Hepatic stellate cell (primary cell): ENCODE measurements at regions not wholly inside any gene's neighbourhood (a gene's known extent, or its start where the extent isn't known, plus 50 kb on each side); places are given as distances from the start of the nearest gene placed in this dataset.
A peak's percentile ranks its signal among the peaks of the same experiment; 100 is the strongest.
"Not testable (repeated sequence)": the region's sequence is repeated elsewhere in the genome, so short reads cannot be mapped to it uniquely, and the experiment has no call there.

ENCODE experiments used
- DNase-seq: peaks from one replicate; pipeline ENCODE4 v3.0.0; 2011; ENCODE audit warnings: low spot score

DNA sequence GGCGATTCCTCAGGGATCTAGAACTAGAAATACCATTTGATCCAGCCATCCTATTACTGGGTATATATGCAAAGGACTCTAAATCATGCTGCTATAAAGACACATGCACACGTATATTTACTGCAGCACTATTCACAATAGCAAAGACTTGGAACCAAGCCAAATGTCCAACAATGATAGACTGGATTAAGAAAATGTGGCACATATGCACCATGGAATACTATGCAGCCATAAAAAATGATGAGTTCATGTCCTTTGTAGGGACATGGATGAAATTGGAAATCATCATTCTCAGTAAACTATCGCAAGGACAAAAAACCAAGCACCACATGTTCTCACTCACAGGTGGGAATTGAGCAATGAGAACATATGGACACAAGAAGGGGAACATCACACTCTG is 93.1 kb upstream of the NT5E start:
- DNase-seq = not testable (repeated sequence)

GRCh38 chr6:85355816-85356215 is 94.1 kb upstream of the NT5E start:
- DNase-seq = no peak

- peak; percentile 22 for DNase-seq
These were observed 94.9 kb upstream of the NT5E start for GRCh38 chr6:85354761-85355618.

- DNase-seq = no peak
These were observed 96.9 kb upstream of the NT5E start for GRCh38 chr6:85353012-85353411.

GRCh38 chr6:85348643-85349042 is 101.2 kb upstream of the NT5E start:
- DNase-seq = no peak

DNA sequence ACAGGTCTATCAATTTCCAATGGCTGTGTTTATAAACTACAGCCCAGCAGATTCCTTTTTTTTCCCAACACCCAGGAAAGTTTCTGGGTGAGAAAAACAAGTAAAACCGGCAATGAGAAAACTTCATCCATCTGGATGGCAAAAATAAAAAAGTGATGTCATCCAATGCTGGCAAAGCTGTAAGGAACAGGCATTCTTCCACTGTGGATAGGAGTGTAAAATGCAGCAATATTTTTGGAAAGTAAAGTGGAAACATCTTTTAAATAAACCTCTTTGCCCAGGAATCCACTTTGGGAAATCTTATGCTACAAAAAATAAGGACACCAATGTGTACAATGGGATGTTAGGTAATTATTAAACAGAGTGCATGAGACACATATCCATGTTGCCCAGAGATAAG is 102.1 kb upstream of the NT5E start:
- no peak for DNase-seq

GRCh38 chr6:85346196-85346595 is 103.7 kb upstream of the NT5E start:
- DNase-seq = no peak

GRCh38 chr6:85344996-85345395 is 104.9 kb upstream of the NT5E start:
- DNase-seq = no peak

DNA sequence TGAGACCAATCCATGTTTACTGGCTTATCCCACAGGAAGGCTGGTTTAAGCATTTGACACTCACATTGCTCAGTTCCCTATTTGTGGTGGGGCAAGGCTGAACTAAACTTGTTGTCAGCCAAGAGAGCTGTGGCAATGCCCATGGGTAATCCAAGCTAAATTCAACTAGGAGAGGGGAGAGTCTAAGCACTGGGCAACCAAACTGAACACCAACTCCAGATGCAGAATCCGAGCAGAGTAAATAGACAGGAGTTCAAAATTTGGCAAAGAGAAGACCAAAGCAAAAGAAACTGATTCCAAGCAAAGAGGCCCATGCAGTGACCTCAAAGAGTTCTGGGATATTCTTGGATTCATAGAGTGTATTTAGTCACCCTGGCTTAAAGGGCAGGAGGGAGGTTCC is 106.5 kb upstream of the NT5E start:
- no peak for DNase-seq

DNA sequence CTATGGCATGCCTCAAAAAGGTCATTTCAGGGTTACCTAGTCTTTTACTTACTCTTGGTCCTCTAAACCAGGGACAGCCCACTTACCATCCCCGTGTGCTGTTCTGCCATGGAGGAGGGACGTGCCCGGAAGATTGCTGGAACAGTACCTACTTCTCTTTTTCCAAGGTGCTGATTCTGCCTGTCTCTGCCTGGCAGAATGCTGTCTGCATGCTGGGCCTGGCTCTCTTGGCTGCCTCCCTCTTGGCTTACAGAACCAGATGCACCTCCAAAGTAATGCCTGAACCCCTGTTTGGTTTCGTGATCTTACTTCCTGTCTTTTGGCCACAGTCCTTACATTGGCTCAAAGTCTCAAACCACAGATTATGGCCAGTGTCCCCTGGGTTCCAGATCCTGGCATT is 120.7 kb upstream of the NT5E start:
- no peak for DNase-seq

GRCh38 chr6:85325811-85326210 is 124.1 kb upstream of the NT5E start:
- DNase-seq = not testable (repeated sequence)

DNA sequence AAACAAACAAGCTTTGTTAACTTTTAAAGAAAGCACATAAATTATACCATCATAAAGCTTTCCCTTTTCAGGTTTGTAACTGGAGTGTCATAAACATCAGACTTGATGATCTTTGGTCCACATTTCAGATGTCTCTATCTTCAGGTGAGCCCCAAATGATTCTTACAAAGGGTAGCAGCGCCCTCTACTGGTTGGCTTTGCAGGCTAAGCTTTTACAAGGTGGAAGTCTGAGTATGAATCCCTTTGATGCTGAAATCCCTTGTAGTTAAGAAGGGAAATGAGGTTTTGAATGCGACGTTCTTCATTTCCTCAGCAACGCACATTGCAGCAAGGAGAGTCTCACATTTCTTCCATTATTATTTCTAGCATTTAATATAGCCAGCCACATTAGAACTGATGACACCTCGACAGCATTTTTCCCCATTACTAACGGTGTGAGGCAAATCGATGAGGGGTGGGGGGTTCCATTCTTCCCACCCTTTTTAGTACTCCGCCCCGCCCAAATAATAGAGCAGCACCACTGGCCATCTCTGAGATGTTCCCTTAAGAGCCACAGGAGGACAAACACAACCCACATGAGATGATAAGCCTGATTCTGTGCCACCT is 126.3 kb upstream of the NT5E start:
- peak; percentile 24 for DNase-seq

DNA sequence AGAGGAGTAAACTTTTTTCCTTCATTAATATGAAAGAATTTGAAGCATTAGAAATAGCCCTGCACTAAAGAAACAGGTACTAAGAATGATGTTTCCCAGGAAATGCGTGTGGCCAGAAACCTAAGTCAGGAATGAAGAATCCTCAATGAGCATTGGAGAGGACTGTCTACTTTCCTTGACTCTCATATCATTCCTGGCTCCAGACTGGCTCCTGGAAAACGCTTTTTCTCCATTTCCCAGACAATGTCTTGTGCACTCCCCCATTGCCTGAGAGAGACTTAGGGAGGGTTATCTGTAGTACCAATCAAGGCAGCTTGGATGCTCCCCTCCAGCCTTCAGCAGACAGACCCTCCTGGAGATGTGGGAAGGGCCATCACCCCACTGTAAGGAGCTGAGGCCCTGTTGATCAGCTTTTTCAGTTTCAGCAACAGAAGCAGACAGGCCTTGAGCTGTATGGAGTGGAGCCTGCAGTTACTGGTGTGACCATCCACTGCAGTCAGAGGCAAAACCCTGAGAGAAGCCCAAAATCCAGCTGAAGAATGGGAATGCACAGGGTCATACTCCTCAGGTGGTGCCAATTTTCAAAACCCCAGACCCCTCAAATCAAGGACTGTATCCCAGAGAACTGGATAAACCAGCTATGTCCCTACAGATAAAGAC is 127.3 kb upstream of the NT5E start:
- DNase-seq = no peak

DNA sequence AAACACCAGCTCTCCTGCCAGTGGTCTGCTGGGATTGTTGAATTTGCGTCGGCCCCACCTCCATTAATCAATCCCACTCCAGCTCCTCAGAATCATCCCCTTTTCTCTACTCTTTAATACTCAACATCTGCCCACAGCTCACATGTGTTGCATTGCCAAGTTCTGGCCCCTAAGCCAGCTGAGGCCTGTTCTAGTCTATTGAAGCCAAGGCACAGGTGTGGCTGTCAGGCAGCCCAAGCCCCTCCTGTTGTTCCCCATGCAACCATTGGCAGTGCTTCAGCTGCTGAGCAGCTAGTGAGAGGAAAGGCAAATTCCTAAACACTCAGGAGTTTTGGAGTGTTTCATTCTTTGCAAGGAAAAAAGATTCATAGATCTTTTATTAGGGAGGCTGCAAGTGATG is 128.0 kb upstream of the NT5E start:
- DNase-seq = no peak

- DNase-seq = no peak
These were observed 135.3 kb upstream of the NT5E start for GRCh38 chr6:85314586-85314985.

DNA sequence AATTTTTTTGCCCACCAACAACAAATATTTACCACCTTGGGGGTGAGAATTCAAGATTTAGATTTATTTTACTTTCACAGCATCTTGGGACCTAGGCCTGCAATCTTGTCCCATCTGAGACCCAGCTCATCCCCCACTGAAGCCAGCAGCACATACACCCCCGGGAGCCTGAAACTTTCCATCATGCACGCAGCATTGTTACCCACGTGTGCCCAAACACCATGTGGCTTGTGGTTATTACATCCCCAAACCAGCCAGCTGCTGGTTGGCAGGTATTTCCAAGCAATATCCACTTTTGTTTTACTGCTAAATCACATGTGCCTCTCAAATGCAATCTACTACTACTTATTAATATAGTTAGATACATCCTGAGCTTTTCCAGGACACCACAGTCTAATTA is 149.3 kb upstream of the NT5E start:
- DNase-seq = no peak

GRCh38 chr6:85298553-85298952 is 151.3 kb upstream of the NT5E start:
- DNase-seq = no peak

- no peak for DNase-seq
These were observed 158.6 kb upstream of the NT5E start for GRCh38 chr6:85291326-85291725.

DNA sequence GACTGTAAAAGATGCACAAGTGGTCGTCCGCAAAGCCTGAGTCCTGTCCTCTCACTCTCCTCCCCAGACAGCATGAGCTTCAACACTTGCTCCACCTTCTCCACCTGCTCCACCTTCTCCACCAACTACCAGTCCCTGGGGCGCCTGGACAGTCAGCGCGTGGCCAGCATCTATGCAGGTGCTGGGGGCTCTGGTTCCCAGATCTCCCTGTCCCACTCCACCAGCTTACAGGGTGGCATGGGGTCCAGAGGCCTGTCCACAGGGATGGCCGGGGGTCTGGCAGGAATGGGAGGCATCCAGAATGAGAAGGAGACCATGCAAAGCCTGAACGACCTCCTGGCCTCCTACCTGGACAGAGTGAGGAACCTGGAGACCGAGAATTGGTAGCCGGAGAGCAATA is 162.2 kb upstream of the NT5E start:
- no peak for DNase-seq

- DNase-seq = no peak
These were observed 162.7 kb upstream of the NT5E start for GRCh38 chr6:85287158-85287557.

DNA sequence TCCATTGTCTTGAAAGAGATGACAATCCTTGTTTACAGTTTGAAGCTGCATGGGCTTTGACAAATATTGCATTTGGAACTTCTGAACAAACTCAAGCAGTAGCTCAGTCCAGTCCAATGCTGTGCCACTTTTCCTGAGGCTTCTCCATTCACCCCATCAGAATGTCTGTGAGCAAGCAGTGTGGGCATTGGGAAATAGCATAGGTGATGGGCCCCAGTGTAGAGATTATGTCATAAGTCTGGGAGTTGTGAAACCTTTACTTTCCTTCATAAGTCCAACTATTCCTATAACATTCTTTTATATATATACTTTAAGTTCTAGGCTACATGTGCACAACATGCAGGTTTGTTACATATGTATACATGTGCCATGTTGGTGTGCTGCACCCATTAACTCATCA is 163.4 kb upstream of the NT5E start:
- not testable (repeated sequence) for DNase-seq

DNA sequence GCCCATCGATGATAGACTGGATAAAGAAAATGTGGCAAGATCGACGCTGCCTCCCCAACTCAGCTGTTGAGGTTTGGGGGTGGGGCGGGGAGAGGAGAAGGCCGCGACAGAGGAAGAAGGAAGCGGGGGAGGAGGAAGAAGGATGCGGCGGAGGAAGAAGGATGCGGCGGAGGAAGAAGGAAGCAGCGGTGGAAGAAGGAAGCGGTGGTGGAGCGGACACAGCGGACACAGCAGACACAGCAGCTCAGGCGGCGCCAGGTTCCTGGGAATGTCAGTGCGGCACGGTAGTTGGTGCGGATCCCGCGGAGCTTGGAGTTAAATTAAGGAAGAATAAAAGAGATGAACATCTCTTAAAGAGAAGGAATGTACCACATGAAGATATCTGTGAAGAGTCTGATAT is 163.9 kb upstream of the NT5E start:
- DNase-seq = no peak

GRCh38 chr6:85285114-85285513 is 164.8 kb upstream of the NT5E start:
- no peak for DNase-seq
